IMR-90 (cell line): ENCODE measurements at regions not wholly inside any gene's neighbourhood (a gene's known extent, or its start where the extent isn't known, plus 50 kb on each side); places are given as distances from the start of the nearest gene placed in this dataset.

Source experiments
- ATAC-seq: fragments of 200-7000 bp; cut with Tn5 transposase; 2 replicates; pipeline ENCODE4 v1.9.1; 2020; ENCODE audit warnings: low read depth, mild to moderate bottlenecking, moderate library complexity
- BruUV-seq: library from RNA; stranded (reverse); fragments of 400-500 nt; replicated peaks from 2 replicates; lab custom pipeline; 2021; lab: Mats Ljungman, UMichigan
- CTCF ChIA-PET: fragments of 300-600 bp; formaldehyde crosslinking; extraction: SDS; loops from one replicate; lab custom pipeline; 2021; ENCODE audit warnings: antibody characterized with exemption; lab: Yijun Ruan, JAX
- POLR2A ChIA-PET: fragments of 300-600 bp; sonication (Branson Sonifier 250); formaldehyde crosslinking; loops from one replicate; lab custom pipeline; 2022; ENCODE audit warnings: antibody characterized with exemption; ENCODE audit not compliant: unreplicated experiment; lab: Charles Lee
- DNase-seq: peaks from one replicate; pipeline ENCODE4 v3.0.0; 2013
- H2AFZ ChIP-seq: replicated peaks from 2 replicates; pipeline ENCODE3; 2013; ENCODE audit warnings: low read length, mild to moderate bottlenecking; ENCODE audit not compliant: poor library complexity
- H2AK5ac ChIP-seq: 2 replicates; pipeline ENCODE4 v1.6.1; 2013; ENCODE audit warnings: low read depth, low read length, inconsistent platforms
- H2AK9ac ChIP-seq: replicated peaks from 2 replicates; pipeline ENCODE3; 2013; ENCODE audit warnings: mild to moderate bottlenecking, low read depth, low read length, moderate library complexity; ENCODE audit not compliant: poor library complexity
- H2BK120ac ChIP-seq: 2 replicates; pipeline ENCODE4 v1.6.1; 2013; ENCODE audit warnings: low read depth, low read length, inconsistent platforms
- H2BK15ac ChIP-seq: 3 replicates; pipeline ENCODE4 v1.6.1; 2013; ENCODE audit warnings: low read depth, low read length, inconsistent platforms
- H2BK20ac ChIP-seq: 2 replicates; pipeline ENCODE4 v1.6.1; 2013; ENCODE audit warnings: low read depth, mild to moderate bottlenecking, inconsistent platforms, low read length, moderate library complexity
- H2BK5ac ChIP-seq: 2 replicates; pipeline ENCODE4 v1.6.1; 2013; ENCODE audit warnings: mild to moderate bottlenecking, low read depth, low read length, inconsistent platforms; ENCODE audit not compliant: poor library complexity, severe bottlenecking
- H3K14ac ChIP-seq: replicated peaks from 2 replicates; pipeline ENCODE4 v1.6.1; 2013; ENCODE audit warnings: low read depth, low read length, inconsistent platforms
- H3K18ac ChIP-seq: 2 replicates; pipeline ENCODE4 v1.6.1; 2013; ENCODE audit warnings: low read depth, low read length, control low read depth
- H3K23ac ChIP-seq: 2 replicates; pipeline ENCODE4 v1.6.1; 2013; ENCODE audit warnings: low read depth, low read length, inconsistent platforms
- H3K27ac ChIP-seq: 2 replicates; pipeline ENCODE4 v1.5.1; 2013; ENCODE audit warnings: mild to moderate bottlenecking, control low read depth, low read length; ENCODE audit not compliant: insufficient read depth
- H3K27me3 ChIP-seq: 2 replicates; pipeline ENCODE4 v1.6.1; 2013; ENCODE audit warnings: low read length; ENCODE audit not compliant: control insufficient read depth, insufficient read depth
- H3K36me3 ChIP-seq: 2 replicates; pipeline ENCODE4 v1.6.1; 2013; ENCODE audit warnings: low read length, mixed read lengths; ENCODE audit not compliant: control insufficient read depth, insufficient read depth
- H3K4ac ChIP-seq: 2 replicates; pipeline ENCODE4 v1.6.1; 2013; ENCODE audit warnings: low read depth, low read length, inconsistent platforms
- H3K4me1 ChIP-seq: 2 replicates; pipeline ENCODE4 v1.6.1; 2013; ENCODE audit warnings: low read length, mixed read lengths; ENCODE audit not compliant: control insufficient read depth, insufficient read depth
- H3K4me2 ChIP-seq: 2 replicates; pipeline ENCODE4 v1.6.1; 2013; ENCODE audit warnings: low read depth, mild to moderate bottlenecking, control low read depth, low read length, moderate library complexity
- H3K4me3 ChIP-seq: 2 replicates; pipeline ENCODE4 v1.5.1; 2013; ENCODE audit warnings: low read depth, mild to moderate bottlenecking, control low read depth, low read length, moderate library complexity; ENCODE audit not compliant: insufficient read depth
- H3K56ac ChIP-seq: 2 replicates; pipeline ENCODE4 v1.6.1; 2013; ENCODE audit warnings: low read length, inconsistent platforms; ENCODE audit not compliant: insufficient read depth; ENCODE audit errors: extremely low read depth
- H3K79me1 ChIP-seq, 2 experiments: 2 replicates each; pipeline ENCODE4 v1.6.1; 2013; ENCODE audit warnings: low read length in 2 of 2, inconsistent platforms in 1 of 2, low read depth in 1 of 2
- H3K9ac ChIP-seq: 2 replicates; pipeline ENCODE4 v1.6.1; 2013; ENCODE audit warnings: low read depth, low read length, control low read depth
- H3K9me1 ChIP-seq: 2 replicates; pipeline ENCODE4 v1.6.1; 2013; ENCODE audit warnings: low read length, inconsistent platforms; ENCODE audit not compliant: insufficient read depth
- H3K9me3 ChIP-seq: 2 replicates; pipeline ENCODE4 v1.6.1; 2013; ENCODE audit warnings: low read length; ENCODE audit not compliant: control insufficient read depth, insufficient read depth
- H4K20me1 ChIP-seq: 2 replicates; pipeline ENCODE4 v1.6.1; 2013; ENCODE audit warnings: low read length, inconsistent platforms; ENCODE audit not compliant: insufficient read depth
- H4K5ac ChIP-seq: 2 replicates; pipeline ENCODE4 v1.6.1; 2013; ENCODE audit warnings: mild to moderate bottlenecking, low read depth, low read length, control low read depth
- H4K8ac ChIP-seq, 2 experiments: 2 replicates each; pipeline ENCODE4 v1.6.1; 2013; ENCODE audit warnings: low read depth in 2 of 2, low read length in 2 of 2, control low read depth in 1 of 2, inconsistent platforms in 1 of 2
- H4K91ac ChIP-seq: 2 replicates; pipeline ENCODE4 v1.6.1; 2013; ENCODE audit warnings: low read depth, low read length, inconsistent platforms; ENCODE audit not compliant: insufficient read depth
- BHLHE40 ChIP-seq: fragments of 150-350 bp; IDR thresholded peaks from 2 replicates; pipeline ENCODE4 v1.6.1; 2016; ENCODE audit warnings: mild to moderate bottlenecking, low read depth, low read length
- CEBPB ChIP-seq: IDR thresholded peaks from 2 replicates; pipeline ENCODE4 v1.6.1; 2012; ENCODE audit warnings: low read depth, low read length, improper control_type of control experiment
- FOS ChIP-seq: fragments of 150-350 bp; IDR thresholded peaks from 2 replicates; pipeline ENCODE4 v1.6.1; 2016; ENCODE audit warnings: low read depth, low read length
- MAFK ChIP-seq: IDR thresholded peaks from 2 replicates; pipeline ENCODE4 v1.6.1; 2012; ENCODE audit warnings: low read depth, low read length, improper control_type of control experiment
- MAZ ChIP-seq: IDR thresholded peaks from 2 replicates; pipeline ENCODE4 v1.6.1; 2012; ENCODE audit warnings: low read depth, mild to moderate bottlenecking, low read length, improper control_type of control experiment, moderate library complexity, borderline replicate concordance
- MXI1 ChIP-seq: IDR thresholded peaks from 2 replicates; pipeline ENCODE4 v1.6.1; 2012; ENCODE audit warnings: low read depth, mild to moderate bottlenecking, low read length, moderate library complexity, borderline replicate concordance
- POLR2A ChIP-seq: IDR thresholded peaks from 2 replicates; pipeline ENCODE4 v1.6.1; 2012; ENCODE audit warnings: mild to moderate bottlenecking, low read depth, low read length
- RAD21 ChIP-seq: IDR thresholded peaks from 2 replicates; pipeline ENCODE4 v1.6.1; 2012; ENCODE audit warnings: low read length, improper control_type of control experiment
- RCOR1 ChIP-seq: IDR thresholded peaks from 2 replicates; pipeline ENCODE4 v1.6.1; 2012; ENCODE audit warnings: mild to moderate bottlenecking, low read length, improper control_type of control experiment; ENCODE audit not compliant: insufficient replicate concordance
- SMC3 ChIP-seq: fragments of 150-350 bp; IDR thresholded peaks from 2 replicates; pipeline ENCODE4 v1.6.1; 2016; ENCODE audit warnings: low read depth, mild to moderate bottlenecking, antibody characterized with exemption, low read length, moderate library complexity
- WGBS, 2 experiments: methylation state at CpG; one replicate each; pipeline versions ENCODE4 v1.1.5 to v1.1.7; 2013; ENCODE audit warnings: missing lambda C conversion rate in 2 of 2; ENCODE audit not compliant: insufficient read length in 1 of 2; ENCODE audit errors: extremely low coverage in 2 of 2; 5-methylcytosine and 5-hydroxymethylcytosine counted together
- dilution Hi-C: fragments of 300-500 bp; cut with HindIII; formaldehyde crosslinking; loops from one replicate; pipeline ENCODE4 v1.14.3; 2018; ENCODE audit warnings: low sequenced_read_pairs; ENCODE audit not compliant: unreplicated experiment
- in situ Hi-C: fragments of 300-500 bp; cut with MboI; formaldehyde crosslinking; loops from 3 replicates; pipeline ENCODE4 v1.14.3; 2019; ENCODE audit warnings: low sequenced_read_pairs, inconsistent platforms, mixed read lengths
- intact Hi-C: fragments of 100-400 bp; cut with micrococcal nuclease; formaldehyde crosslinking; loops from 2 replicates; pipeline ENCODE4 v1.10.0; 2022
- TF ChIP-seq, protein P1 (sequence below): conservative IDR thresholded peaks from 2 replicates; pipeline ENCODE4 v1.5.1; 2012; ENCODE audit warnings: mild to moderate bottlenecking, low read depth, low read length, improper control_type of control experiment
- TF ChIP-seq, protein P2 (sequence below): fragments of 150-350 bp; IDR thresholded peaks from 2 replicates; pipeline ENCODE4 v1.6.1; 2016; ENCODE audit warnings: low read depth, mild to moderate bottlenecking, low read length, moderate library complexity, borderline replicate concordance
- TF ChIP-seq, protein P3 (sequence below): fragments of 150-350 bp; IDR thresholded peaks from 2 replicates; pipeline ENCODE4 v1.6.1; 2017; ENCODE audit warnings: mild to moderate bottlenecking, antibody characterized with exemption, low read length, low read depth

DNA sequence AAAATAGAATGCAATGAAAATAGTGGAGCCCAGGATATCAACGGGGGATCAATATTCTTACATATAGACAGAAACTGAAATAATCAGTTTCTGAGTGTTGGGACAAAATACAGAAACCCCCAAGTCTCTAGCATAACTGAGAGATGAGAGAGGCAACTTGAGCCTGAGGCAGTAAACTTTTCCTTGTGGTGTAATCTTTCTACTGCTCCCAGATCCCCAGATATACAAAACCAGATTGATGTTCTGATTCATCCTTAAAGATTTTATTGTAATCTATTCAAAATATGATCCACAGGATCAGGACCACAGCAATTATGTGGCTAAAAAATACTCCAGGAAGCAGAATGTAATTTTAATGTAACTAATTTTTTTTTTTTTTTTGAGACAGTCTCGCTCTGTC is 2282.6 kb downstream of the ARAP2 start:
- H3K4me1 ChIP-seq = no peaks in the 10 kb centered on the region
- ChIA-PET CTCF (no interaction called here), POLR2A (no interaction called here)
- no peak overlapping the region for H3K4me2 ChIP-seq
- in situ Hi-C loops (no loop called here), intact Hi-C loops (no loop called here), dilution Hi-C loops (no loop called here)
- H2BK5ac ChIP-seq = no peak overlapping the region
- H3K18ac ChIP-seq = no peak overlapping the region
- H3K14ac ChIP-seq = no peak overlapping the region
- H3K23ac ChIP-seq = no peak overlapping the region
- H4K5ac ChIP-seq = no peak overlapping the region
- H3K79me1 ChIP-seq = no peaks in the 10 kb centered on the region
- no peak overlapping the region for H2AFZ ChIP-seq
- ATAC-seq = no peak
- H2BK15ac ChIP-seq = no peak overlapping the region
- peak; percentile 1 for DNase-seq
- H3K9me1 ChIP-seq = no peaks in the 10 kb centered on the region
- no peak overlapping the region for H3K56ac ChIP-seq
- BruUV-seq = no TSS peak
- H3K27ac ChIP-seq = no peak overlapping the region
- no peak overlapping the region for H4K91ac ChIP-seq
- WGBS, 2 experiments = no CpG with 5 or more reads among the region's 2 CpGs
- H3K27me3 ChIP-seq = no peaks in the 10 kb centered on the region
- no peak overlapping the region for H2AK9ac ChIP-seq
- no peaks in the 10 kb centered on the region for H3K36me3 ChIP-seq
- no peaks in the 10 kb centered on the region for H3K9me3 ChIP-seq
- H2BK20ac ChIP-seq = no peak overlapping the region
- H4K8ac ChIP-seq = no peak overlapping the region
- TF ChIP-seq FOS (no peak), MAZ (no peak), RCOR1 (no peak), MAFK (no peak), BHLHE40 (no peak), MXI1 (no peak), SMC3 (no peak), RAD21 (no peak), POLR2A (no peak), CEBPB (no peak)
- TF ChIP-seq, protein P1, sequence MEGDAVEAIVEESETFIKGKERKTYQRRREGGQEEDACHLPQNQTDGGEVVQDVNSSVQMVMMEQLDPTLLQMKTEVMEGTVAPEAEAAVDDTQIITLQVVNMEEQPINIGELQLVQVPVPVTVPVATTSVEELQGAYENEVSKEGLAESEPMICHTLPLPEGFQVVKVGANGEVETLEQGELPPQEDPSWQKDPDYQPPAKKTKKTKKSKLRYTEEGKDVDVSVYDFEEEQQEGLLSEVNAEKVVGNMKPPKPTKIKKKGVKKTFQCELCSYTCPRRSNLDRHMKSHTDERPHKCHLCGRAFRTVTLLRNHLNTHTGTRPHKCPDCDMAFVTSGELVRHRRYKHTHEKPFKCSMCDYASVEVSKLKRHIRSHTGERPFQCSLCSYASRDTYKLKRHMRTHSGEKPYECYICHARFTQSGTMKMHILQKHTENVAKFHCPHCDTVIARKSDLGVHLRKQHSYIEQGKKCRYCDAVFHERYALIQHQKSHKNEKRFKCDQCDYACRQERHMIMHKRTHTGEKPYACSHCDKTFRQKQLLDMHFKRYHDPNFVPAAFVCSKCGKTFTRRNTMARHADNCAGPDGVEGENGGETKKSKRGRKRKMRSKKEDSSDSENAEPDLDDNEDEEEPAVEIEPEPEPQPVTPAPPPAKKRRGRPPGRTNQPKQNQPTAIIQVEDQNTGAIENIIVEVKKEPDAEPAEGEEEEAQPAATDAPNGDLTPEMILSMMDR = no peak
- TF ChIP-seq, protein P2, sequence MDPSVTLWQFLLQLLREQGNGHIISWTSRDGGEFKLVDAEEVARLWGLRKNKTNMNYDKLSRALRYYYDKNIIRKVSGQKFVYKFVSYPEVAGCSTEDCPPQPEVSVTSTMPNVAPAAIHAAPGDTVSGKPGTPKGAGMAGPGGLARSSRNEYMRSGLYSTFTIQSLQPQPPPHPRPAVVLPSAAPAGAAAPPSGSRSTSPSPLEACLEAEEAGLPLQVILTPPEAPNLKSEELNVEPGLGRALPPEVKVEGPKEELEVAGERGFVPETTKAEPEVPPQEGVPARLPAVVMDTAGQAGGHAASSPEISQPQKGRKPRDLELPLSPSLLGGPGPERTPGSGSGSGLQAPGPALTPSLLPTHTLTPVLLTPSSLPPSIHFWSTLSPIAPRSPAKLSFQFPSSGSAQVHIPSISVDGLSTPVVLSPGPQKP = no peak
- TF ChIP-seq, protein P3, sequence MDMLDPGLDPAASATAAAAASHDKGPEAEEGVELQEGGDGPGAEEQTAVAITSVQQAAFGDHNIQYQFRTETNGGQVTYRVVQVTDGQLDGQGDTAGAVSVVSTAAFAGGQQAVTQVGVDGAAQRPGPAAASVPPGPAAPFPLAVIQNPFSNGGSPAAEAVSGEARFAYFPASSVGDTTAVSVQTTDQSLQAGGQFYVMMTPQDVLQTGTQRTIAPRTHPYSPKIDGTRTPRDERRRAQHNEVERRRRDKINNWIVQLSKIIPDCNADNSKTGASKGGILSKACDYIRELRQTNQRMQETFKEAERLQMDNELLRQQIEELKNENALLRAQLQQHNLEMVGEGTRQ = no peak
- H3K4me3 ChIP-seq = no peak overlapping the region
- no peak overlapping the region for H3K9ac ChIP-seq
- no peak overlapping the region for H2BK120ac ChIP-seq
- no peaks in the 10 kb centered on the region for H4K20me1 ChIP-seq
- no peak overlapping the region for H3K4ac ChIP-seq
- no peak overlapping the region for H2AK5ac ChIP-seq
